GM18498 (cell line): ENCODE measurements at regions not wholly inside any gene's neighbourhood (a gene's known extent, or its start where the extent isn't known, plus 50 kb on each side); places are given as distances from the start of the nearest gene placed in this dataset.
"Not testable (repeated sequence)": the region's sequence is repeated elsewhere in the genome, so short reads cannot be mapped to it uniquely, and the experiment has no call there.

Experiments used
- ATAC-seq: cut with Tn5 transposase; IDR thresholded peaks from one replicate; pipeline ENCODE4 v1.9.1; 2021; ENCODE audit warnings: mild to moderate bottlenecking, moderate library complexity; ENCODE audit not compliant: unreplicated experiment

DNA sequence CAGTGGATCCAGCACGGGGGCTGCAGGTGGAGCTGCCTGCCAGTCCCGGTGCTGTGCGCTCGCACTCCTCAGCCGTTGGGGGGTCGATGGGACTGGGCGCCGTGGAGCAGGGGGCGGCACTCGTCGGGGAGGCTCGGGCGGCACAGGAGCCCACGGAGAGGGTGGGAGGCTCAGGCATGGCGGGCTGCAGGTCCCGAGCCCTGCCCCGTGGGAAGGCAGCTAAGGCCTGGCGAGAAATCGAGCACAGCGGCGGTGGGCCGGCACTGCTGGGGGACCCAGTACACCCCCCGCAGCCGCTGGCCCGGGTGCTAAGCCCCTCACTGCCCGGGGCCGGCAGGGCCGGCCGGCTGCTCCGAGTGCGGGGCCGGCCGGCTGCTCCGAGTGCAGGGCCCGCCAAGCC lies 52.3 kb upstream of the MARK1 start:
- not testable (repeated sequence) for ATAC-seq

DNA sequence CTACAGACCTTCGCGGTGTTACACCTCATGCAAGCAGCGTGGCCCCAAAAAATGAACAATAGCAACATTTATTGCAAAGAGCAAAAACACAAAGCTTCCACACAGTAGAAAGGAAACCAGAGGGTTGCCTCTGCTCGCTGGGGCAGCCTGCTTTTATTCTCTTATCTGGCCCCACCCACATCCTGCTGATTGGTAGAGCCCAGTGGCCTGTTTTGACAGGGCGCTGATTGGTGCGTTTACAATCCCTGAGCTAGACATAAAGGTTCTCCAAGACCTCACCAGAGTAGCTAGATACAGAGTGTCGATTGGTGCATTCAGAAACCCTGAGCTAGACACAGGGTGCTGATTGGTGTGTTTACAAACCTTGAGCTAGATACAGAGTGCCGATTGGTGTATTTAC lies 52.8 kb upstream of the MARK1 start:
- ATAC-seq = not testable (repeated sequence)

DNA sequence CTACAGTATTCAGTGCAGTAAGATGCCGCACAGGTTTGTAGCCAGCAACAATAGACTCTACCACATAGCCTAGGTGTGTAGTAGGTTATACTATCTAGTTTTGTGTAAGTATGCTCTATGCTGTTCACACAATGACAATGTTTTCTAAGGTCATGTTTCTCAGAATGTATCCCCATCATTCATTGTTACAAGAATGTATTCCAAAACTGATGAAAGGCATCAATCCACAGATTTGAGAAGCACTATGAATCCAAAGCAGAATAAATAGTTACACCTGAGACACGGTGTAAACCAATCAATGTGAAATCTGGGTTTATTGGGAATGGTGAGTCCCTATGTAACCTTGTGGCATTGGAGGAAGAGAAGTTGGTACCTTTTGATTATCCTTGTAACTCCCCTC lies 54.5 kb upstream of the MARK1 start:
- ATAC-seq = no peak

DNA sequence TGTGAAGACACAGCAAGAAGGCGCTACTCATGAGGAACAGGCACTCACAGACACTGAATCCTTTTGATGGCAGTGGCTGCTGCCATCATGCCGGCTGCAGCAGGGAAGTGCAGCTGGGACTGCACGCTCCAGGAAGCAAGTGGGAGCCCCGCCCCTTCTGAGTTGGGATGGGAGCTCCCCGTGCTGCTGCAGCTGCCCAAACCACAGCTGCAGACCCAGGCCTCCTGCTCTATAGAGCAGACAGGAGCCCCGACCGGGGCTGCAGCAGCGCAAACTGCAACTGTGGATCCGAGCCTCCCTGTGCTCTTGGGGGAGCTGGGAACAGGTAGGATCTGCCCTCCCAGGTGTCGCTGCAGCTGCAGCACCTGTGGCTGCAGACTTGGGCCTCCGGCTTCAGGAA lies 65.2 kb upstream of the MARK1 start:
- ATAC-seq = no peak

DNA sequence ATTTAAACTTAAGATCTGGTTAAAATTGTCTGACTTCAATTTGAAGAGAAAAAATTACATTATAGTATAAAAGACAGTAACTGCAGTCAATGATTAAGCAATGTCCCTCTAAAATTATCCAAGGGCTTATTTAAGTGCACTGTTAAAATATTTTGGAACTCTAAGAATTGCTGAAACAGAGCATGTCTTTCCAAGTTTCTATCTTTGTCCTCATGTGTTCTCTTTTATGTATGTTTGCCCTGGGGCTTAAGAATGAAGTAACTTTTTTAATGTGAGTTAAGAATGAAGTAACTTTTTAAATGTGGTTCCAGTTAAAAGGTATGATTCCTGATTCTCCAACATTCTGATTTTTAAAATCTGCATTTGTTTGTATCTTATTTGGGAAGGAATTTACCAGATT lies 69.0 kb upstream of the MARK1 start:
- ATAC-seq = no peak

DNA sequence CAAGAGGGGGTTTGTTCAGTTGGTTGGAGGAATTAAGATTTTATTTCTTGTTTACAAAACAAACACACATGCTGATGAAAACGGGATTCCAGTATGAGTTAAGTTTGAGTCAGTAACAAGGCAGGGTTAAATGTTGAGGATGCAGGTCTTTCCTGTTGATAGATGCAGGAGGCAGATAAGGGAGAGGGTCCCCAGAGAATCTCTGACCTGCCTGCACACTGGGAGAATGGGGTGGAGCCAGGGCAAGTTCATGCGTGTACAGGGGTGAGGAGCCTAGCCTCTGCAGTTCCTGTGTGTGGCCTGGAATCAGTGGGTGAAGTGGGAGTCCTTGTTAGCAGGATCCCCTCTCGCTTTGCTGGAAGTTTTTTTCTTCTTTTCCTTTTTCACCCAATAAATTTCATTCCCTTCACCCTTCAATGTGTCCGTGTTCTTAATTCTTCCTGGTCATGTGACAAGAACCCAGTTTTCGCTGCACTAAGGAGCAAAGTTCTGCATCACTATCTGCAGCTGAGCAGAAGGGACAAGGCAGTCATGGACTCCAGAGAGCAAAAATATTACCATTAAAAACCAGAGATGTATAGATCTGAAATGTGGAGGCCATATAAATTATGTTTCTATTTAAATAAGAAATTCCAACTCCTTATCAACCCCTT lies 69.9 kb upstream of the MARK1 start:
- no peak for ATAC-seq

DNA sequence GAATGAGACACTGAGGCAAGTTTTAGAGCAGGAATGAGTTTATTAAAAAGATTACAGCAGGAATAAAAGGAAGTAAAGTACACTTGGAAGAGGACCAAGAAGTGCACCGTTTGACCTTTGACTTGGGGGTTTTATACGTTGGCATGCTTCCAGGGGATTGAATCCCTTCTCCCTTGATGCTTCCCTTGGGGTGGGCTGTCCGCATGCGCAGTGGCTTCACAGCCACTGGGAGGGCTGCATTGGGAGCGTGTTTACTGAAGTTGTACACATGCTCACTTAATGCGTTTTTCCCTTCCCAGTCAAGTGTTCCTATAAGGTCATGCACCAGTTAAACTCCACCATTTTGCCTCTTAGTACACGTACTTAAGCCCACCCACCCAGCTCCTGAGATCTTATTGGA lies 72.4 kb upstream of the MARK1 start:
- ATAC-seq = no peak

DNA sequence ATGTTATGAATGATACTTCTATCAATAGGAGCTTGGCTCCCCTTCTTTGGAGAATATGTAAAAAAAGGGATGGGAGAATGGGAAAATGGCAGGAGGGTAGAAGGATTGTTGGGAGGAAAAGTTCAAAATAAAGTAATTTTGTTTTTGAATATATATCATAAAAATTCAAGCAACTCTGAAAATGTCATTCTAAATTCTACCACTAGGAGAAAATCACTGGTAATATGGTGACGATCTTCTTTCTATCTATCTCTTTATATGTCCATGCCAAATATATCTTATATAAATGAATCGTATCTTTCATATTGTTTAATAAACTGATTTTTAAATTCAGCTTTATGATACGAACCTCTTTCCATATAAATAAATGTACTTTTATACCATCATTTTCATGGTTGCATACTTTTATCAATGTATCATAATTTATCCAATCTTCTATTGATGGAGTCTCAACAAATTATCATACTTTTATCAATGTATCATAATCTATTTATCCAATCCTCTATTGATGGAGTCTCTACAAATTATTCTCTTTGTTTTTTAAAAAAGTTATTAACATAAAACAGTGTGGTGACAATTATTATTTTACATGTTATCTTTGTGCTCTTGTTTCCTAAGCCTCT lies 73.7 kb upstream of the MARK1 start:
- no peak for ATAC-seq

DNA sequence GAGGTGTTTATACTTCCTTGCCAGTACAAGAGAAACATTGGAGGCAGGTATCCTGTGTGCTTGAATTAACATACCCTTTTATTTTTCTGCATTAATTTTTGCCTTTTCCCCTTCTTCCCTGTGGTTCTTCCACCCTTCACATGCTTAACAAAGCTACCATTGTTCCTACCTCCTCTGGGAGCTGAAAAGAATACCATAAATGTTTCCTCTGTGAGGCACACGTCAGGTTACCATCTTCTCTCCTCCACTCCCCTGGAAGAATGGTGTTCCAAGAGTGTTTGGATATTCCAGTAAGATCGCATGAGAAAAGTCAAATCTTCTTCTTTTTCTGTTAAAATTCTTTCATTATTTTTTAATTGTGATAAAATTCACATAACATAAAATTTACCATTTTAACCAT lies 74.6 kb upstream of the MARK1 start:
- ATAC-seq = no peak

DNA sequence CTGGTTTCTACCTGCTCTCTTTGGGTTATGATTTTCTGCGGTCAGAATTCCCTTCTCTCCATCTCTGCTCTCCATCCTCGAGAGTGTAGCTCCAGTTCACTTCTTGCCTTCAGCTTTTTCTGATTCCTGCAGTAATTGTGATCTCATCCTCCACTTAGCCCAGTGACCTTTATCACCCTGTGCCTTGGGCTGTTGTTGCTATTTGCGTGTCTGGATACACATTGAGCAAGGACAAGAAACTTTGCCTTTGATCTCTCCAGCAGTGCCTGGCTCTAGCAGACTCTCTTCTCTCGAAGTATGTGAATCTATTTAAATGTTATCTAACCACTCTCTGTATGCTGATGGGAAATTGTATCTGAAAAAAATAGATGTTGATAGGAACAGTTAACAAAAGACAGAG lies 76.4 kb upstream of the MARK1 start:
- ATAC-seq = no peak

DNA sequence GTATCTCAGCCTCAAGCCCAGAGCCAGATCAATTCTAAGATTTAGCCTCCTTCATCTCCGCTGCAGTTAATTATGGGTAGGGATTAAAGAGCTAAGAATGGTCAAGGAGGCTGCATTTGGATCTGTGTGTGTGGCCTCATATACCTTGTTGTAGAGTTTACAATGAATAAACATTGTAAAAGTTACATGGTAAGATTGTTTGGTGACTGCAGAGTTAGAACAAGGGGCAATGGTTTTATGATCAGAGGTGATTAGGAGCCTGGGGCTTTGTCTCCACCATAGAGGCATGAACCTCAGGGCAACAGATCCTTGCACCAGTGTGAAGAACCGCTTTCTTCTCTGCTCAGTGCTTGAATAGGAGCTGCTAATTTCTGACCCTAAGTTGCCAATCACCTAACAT lies 77.0 kb upstream of the MARK1 start:
- ATAC-seq = no peak

DNA sequence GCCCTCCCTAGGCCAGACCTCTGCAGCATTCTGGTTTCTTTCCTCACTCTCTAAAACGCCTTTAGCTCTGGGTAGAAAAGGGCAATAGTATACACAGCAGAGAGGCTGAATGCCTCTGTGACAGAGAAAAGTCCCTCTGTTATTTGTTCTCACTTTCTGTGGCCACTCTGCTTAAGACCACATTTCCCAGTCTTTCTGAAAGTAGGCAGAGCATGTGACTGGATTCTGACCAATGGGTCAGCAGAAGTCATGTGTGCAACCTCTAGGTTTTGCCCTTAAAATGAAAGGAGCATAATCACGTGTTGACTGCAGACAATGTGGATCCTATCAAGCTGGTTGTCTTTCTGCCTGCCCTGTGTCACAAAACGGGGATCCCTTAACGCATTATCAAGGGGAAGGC lies 79.7 kb upstream of the MARK1 start:
- no peak for ATAC-seq

DNA sequence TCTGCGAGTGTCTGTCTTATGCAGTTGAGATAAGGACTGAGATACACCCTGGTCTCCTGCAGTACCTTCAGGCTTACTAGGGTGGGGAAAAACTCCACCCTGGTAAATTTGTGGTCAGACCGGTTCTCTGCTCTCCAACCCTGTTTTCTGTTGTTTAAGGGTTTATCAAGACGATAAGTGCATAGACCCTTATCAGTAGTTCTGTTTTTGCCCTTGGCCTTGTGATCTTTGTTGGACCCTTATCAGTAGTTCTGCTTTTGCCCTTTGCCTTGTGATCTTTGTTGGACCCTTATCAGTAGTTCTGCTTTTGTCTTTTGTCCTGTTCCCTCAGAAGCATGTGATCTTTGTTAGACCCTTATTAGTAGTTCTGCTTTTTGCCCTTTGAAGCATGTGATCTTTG lies 83.3 kb upstream of the MARK1 start:
- ATAC-seq = not testable (repeated sequence)

DNA sequence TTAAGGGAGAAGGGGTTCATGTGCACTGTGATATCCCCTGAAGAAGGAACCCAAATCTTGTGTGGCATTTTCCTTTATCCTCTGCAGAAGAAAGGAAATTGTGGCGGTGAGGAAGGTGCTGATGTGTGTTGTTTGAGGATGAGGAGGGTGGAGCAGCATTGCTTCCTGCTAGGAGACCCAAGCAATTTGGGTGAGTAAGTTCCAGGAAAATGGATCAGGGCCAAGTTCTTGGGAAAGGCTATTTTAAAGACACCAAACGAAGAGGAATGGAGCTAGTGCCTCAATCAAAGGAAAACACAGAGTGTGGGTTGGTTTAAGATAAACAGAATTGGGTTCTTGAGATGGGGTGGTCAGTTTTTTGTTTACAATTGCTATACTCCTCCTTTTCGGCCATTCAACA lies 86.7 kb upstream of the MARK1 start:
- no peak for ATAC-seq

DNA sequence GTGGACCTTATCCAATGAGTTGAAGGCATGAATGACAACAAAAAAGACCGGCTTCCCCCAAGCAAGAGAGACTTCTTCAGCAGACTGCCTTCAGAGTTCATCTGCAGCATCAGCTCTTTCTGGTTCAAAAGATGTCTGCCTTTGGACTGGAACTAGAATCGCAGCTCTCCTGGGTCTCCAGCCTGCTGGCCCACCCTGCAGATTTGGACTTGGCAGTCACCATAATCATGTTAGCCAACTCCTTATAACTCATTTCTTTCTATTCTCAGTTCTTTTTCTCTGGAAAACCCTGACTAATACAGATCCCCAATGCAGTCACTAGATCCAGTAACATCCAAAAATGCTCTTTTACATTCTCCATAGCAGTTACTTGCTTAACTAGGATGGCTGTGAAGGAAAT lies 89.2 kb upstream of the MARK1 start:
- ATAC-seq = no peak

DNA sequence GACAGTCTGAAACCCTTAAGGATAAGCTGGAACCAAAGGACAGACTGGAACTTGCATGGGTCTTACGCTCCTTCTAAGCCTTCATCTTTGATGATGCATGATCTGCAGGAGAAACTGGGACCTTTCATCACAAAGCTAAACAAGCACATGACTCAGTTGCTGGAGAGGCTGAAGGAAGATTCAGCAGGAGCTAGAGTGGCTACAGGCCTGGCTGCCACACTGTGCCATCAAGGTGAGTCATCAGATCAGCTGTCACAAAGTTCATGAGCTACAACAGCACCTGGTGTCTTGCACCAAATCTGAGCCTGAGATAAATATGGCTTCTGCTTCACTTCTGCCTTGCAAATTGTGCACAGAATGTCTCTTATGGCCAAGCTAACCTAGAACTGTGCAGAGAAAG lies 95.5 kb upstream of the MARK1 start:
- no peak for ATAC-seq

DNA sequence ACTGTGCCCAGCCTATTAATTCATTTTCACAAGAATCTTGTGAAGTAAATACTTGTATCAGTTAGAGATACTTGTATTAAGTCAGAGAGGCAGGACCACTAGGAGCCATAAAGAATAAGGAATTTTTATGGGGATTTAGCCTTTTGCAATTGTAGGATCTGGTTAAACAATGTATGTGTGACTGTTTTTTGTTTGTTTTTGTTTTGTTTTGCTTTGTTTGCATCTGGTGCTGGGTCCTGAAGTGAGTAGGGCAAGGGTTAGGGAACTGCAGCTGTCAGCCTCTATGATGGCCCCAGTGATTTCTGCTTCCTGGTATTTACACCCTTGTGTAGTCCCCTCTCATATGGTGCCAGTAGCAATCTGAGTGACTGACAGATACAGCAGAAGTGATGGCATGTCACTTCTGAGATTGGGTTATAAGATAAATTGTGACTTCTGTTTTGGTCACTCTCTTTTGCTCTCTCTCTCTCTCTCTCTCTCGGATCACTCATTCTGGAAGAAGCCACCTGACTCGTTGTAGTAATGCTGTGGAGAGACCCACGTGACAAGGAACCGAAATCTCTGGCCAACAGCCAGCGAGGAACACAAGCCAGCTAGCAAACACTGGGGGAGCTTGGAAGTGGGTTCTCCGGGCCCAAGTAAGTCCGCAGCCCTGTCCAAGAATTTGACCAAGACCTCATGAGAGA lies 96.2 kb upstream of the MARK1 start:
- no peak for ATAC-seq

DNA sequence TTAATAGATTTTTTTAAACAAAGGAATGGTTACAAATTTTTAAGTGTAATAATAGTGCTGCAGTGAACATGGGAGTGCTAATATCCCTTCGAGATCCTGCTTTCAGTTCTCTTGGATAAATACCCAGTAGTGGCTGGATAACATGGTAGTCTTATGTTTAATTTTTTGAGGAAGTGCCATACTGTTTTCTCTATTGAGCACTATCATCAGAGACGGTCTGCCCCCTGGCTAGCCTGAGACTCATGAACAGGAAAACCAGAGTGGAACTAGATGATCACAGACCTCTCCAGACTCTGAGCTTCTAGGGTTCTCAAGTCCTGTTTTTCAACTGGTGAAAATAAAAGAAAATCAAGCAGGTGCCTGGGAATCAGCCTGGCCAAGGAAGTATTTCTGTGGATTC lies 97.3 kb upstream of the MARK1 start:
- no peak for ATAC-seq

DNA sequence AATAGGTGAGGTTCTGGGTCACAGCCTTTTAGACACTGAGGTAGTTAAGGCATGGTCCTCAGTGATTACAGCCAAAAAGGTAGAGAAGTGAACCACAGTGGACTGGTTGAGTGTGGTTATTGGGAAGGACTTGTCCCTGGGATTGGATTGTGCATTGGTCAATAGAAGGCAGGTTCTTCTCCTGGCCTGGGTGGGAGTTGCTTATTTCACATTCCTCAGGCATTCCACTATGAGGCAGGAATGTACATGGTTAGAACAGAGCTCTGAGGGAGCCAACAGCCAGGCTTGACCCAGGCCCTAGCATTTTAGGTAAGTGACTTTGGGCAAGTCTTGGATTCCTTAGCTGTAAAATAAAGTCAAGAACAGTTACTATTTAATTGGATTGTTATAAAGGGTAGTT lies 97.9 kb upstream of the MARK1 start:
- ATAC-seq = no peak

DNA sequence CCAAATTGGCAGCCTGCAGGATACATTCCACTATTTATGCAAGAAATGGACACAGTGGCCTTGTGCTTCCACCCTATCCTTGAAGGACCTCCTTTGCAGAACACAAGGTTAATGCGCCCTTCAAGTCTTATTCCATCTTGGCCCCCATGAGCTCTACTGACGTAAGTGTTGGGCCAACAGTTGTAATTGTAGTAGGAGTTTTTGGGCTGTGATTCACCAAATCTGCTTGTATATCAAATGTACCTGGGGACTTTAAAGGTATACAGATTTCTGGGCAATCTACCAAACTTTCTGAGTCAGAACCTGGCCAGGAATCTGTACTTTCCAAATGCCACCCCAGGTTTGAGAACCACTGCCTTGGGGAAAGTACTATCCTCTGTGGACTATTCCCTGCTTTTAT lies 100.9 kb upstream of the MARK1 start:
- ATAC-seq = no peak

DNA sequence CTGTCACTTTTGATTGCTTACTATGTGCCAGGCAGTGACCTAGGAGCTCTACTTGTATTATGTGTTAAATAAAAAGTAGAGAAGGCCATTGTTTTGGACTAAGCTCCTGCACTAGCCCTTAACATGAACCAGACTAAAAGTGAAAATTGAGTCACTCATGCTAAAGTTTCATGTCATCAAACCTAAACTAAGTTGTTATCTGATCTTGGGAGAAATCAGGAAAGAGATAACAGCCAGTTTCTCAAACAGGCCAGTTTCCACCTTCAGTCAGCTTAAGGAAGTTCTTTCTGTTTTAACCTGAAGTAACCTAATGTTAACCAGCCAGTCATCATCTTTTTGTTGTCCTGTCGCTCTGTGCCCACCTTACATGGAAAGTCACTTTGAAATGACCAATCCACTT lies 102.1 kb upstream of the MARK1 start:
- no peak for ATAC-seq

DNA sequence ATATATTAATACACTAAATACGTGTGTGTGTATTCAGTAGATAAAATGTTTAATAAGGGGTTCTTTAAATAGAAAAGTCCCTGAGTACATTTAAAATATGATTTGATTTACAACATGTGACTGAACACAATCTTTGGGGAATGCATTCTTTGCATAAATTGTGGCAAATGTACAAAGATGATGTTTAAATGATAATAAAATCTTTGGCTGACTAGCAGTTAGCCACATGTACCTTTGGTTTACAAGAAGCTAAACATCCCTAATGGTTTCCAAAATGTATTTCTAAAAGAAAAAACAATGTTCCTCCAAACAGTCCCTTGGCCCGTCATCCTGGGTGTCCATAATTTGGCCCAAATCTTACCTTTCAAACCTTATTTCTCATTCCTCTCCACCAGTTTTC lies 106.4 kb upstream of the MARK1 start:
- ATAC-seq = no peak

DNA sequence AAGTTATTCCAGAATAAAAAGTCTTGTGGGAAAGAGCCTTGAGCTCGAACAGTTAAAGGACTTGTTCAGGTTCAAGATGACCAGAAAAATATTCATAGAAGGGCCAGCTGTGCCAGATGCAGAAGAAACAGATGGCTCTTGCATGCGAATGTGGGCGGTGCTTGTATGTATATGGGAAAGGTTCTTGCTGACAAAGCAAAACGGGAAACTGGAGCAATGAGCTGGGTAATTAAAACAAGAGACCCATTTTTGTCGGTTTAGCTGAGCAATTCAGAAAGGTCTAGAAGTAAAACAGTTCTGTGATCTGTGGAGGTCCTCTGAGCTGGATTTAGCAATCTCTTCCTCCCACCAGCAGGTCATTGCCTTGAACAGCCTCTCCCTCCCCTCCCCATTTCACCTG lies 107.2 kb upstream of the MARK1 start:
- no peak for ATAC-seq
